Hepatocyte (in vitro differentiated cells): ENCODE measurements at regions not wholly inside any gene's neighbourhood (a gene's known extent, or its start where the extent isn't known, plus 50 kb on each side); places are given as distances from the start of the nearest gene placed in this dataset.

ENCODE experiments used
- DNase-seq: peaks from one replicate; pipeline ENCODE4 v3.0.0-alpha.2; 2016; ENCODE audit warnings: low spot score
- H2AFZ ChIP-seq: fragments of 200-600 bp; sonication (generic); 2 replicates; pipeline ENCODE4 v1.6.0; 2016; ENCODE audit warnings: antibody characterized with exemption, mild to moderate bottlenecking
- H3K27ac ChIP-seq: fragments of 200-600 bp; sonication (generic); 2 replicates; pipeline ENCODE4 v1.5.1; 2016; ENCODE audit warnings: mild to moderate bottlenecking
- H3K27me3 ChIP-seq: fragments of 200-600 bp; sonication (generic); 2 replicates; pipeline ENCODE4 v1.6.1; 2016
- H3K36me3 ChIP-seq: fragments of 200-600 bp; sonication (generic); replicated peaks from 2 replicates; pipeline ENCODE4 v1.5.1; 2016; ENCODE audit warnings: low read depth; ENCODE audit not compliant: insufficient read depth
- H3K4me1 ChIP-seq: fragments of 200-600 bp; sonication (generic); 2 replicates; pipeline ENCODE4 v1.5.1; 2016; ENCODE audit warnings: mild to moderate bottlenecking, moderate library complexity; ENCODE audit not compliant: insufficient read depth
- H3K4me2 ChIP-seq: fragments of 200-600 bp; sonication (generic); 2 replicates; pipeline ENCODE4 v1.6.0; 2016
- H3K4me3 ChIP-seq: fragments of 200-600 bp; sonication (generic); 2 replicates; pipeline ENCODE4 v1.5.1; 2016; ENCODE audit warnings: mild to moderate bottlenecking
- H3K79me2 ChIP-seq: fragments of 200-600 bp; sonication (generic); 2 replicates; pipeline ENCODE4 v1.6.0; 2017; ENCODE audit warnings: mild to moderate bottlenecking
- H3K9me2 ChIP-seq: fragments of 200-600 bp; sonication (generic); replicated peaks from 2 replicates; pipeline ENCODE4 v1.6.0; 2017; ENCODE audit warnings: mild to moderate bottlenecking; ENCODE audit not compliant: insufficient read depth
- H3K9me3 ChIP-seq: fragments of 200-600 bp; sonication (generic); 2 replicates; pipeline ENCODE4 v1.5.1; 2016; ENCODE audit warnings: low read depth, mild to moderate bottlenecking
- H4K20me1 ChIP-seq: fragments of 200-600 bp; sonication (generic); 2 replicates; pipeline ENCODE4 v1.6.0; 2016; ENCODE audit warnings: mild to moderate bottlenecking; ENCODE audit not compliant: insufficient read depth, poor library complexity, severe bottlenecking
- CTCF ChIP-seq: fragments of 200-600 bp; sonication (generic); IDR thresholded peaks from 2 replicates; pipeline ENCODE4 v1.5.1; 2016; ENCODE audit warnings: antibody characterized with exemption, mild to moderate bottlenecking; ENCODE audit not compliant: poor library complexity
- EZH2 ChIP-seq: fragments of 200-600 bp; sonication (generic); IDR thresholded peaks from 2 replicates; pipeline ENCODE4 v1.6.1; 2016; ENCODE audit warnings: antibody characterized with exemption, mild to moderate bottlenecking, borderline replicate concordance
- EZH2phosphoT487 ChIP-seq: fragments of 200-600 bp; sonication (generic); IDR thresholded peaks from one replicate; pipeline ENCODE4 v1.6.1; 2018; ENCODE audit warnings: antibody characterized with exemption, mild to moderate bottlenecking, low read depth, moderate library complexity; ENCODE audit not compliant: unreplicated experiment, severe bottlenecking
- WGBS: methylation state at CpG from one replicate; pipeline ENCODE4 v1.1.6; 2016; ENCODE audit warnings: low lambda C conversion rate; ENCODE audit errors: missing lambda C conversion rate; 5-methylcytosine and 5-hydroxymethylcytosine counted together

- Histone ChIP-seq H3K27ac (no peak overlapping the region), H4K20me1 (no peaks in the 10 kb centered on the region), H2AFZ (no peak overlapping the region), H3K9me2 (no peaks in the 10 kb centered on the region), H3K9me3 (no peaks in the 10 kb centered on the region), H3K27me3 (no peaks in the 10 kb centered on the region), H3K36me3 (no peaks in the 10 kb centered on the region), H3K4me1 (no peaks in the 10 kb centered on the region), H3K4me2 (no peak overlapping the region), H3K4me3 (no peak overlapping the region), H3K79me2 (no peaks in the 10 kb centered on the region)
- 88% methylated on average over 3 of the region's 3 CpGs for WGBS
- no peak for DNase-seq
- TF ChIP-seq CTCF, result no peak
- no peak for TF ChIP-seq EZH2phosphoT487
- no peak for TF ChIP-seq EZH2
Measured at GRCh38 chr10:83076443-83076842, 1062.9 kb upstream of the GHITM start.

GRCh38 chr10:83078160-83078559, 1061.1 kb upstream of the GHITM start:
- Histone ChIP-seq H3K4me1 (no peaks in the 10 kb centered on the region), H4K20me1 (no peaks in the 10 kb centered on the region), H3K9me3 (no peaks in the 10 kb centered on the region), H3K4me2 (no peak overlapping the region), H2AFZ (no peak overlapping the region), H3K9me2 (no peaks in the 10 kb centered on the region), H3K4me3 (no peak overlapping the region), H3K27ac (no peak overlapping the region), H3K36me3 (no peaks in the 10 kb centered on the region), H3K27me3 (no peaks in the 10 kb centered on the region), H3K79me2 (no peaks in the 10 kb centered on the region)
- TF ChIP-seq CTCF, result no peak
- no peak for TF ChIP-seq EZH2phosphoT487
- TF ChIP-seq EZH2, result no peak
- WGBS, result 52% methylated on average over 1 of the region's 1 CpG
- no peak for DNase-seq

GRCh38 chr10:83078645-83079044, 1060.7 kb upstream of the GHITM start:
- Histone ChIP-seq H2AFZ (no peak overlapping the region), H3K9me3 (no peaks in the 10 kb centered on the region), H3K27me3 (no peaks in the 10 kb centered on the region), H3K4me2 (no peak overlapping the region), H3K9me2 (no peaks in the 10 kb centered on the region), H4K20me1 (no peaks in the 10 kb centered on the region), H3K36me3 (no peaks in the 10 kb centered on the region), H3K4me3 (no peak overlapping the region), H3K79me2 (no peaks in the 10 kb centered on the region), H3K27ac (no peak overlapping the region), H3K4me1 (no peaks in the 10 kb centered on the region)
- no peak for TF ChIP-seq EZH2phosphoT487
- 57% methylated on average over 3 of the region's 3 CpGs for WGBS
- DNase-seq, result no peak

- no peaks in the 10 kb centered on the region for H3K79me2 ChIP-seq
- H2AFZ ChIP-seq, result no peak overlapping the region
- DNase-seq, result no peak
- H3K27me3 ChIP-seq, result no peaks in the 10 kb centered on the region
- no peak overlapping the region for H3K4me2 ChIP-seq
- H3K27ac ChIP-seq, result no peak overlapping the region
- no peaks in the 10 kb centered on the region for H4K20me1 ChIP-seq
- H3K4me1 ChIP-seq, result no peaks in the 10 kb centered on the region
- TF ChIP-seq CTCF, result no peak
- TF ChIP-seq EZH2, result no peak
- no peak for TF ChIP-seq EZH2phosphoT487
- H3K9me3 ChIP-seq, result no peaks in the 10 kb centered on the region
- H3K36me3 ChIP-seq, result no peaks in the 10 kb centered on the region
- no peaks in the 10 kb centered on the region for H3K9me2 ChIP-seq
- H3K4me3 ChIP-seq, result no peak overlapping the region
Measured at GRCh38 chr10:83083831-83084230, 1055.5 kb upstream of the GHITM start.
